CD4-positive, alpha-beta T cell treated with Interferon gamma for 1 hour (primary cell): ENCODE measurements at regions not wholly inside any gene's neighbourhood (a gene's known extent, or its start where the extent isn't known, plus 50 kb on each side); places are given as distances from the start of the nearest gene placed in this dataset.

Experiments used
- DNase-seq: peaks from one replicate; pipeline ENCODE4 v3.0.0-alpha.2; 2020

- DNase-seq = no peak
Measured at GRCh38 chr14:48536318-48536717, 860.9 kb upstream of the MDGA2 start.

- DNase-seq = no peak
Measured at GRCh38 chr14:48527832-48528231, 852.4 kb upstream of the MDGA2 start.

GRCh38 chr14:48526307-48526706, 850.9 kb upstream of the MDGA2 start:
- DNase-seq = no peak

GRCh38 chr14:48504921-48505320, 829.5 kb upstream of the MDGA2 start:
- no peak for DNase-seq

- DNase-seq = no peak
Measured at GRCh38 chr14:48490756-48491155, 815.4 kb upstream of the MDGA2 start.

DNA sequence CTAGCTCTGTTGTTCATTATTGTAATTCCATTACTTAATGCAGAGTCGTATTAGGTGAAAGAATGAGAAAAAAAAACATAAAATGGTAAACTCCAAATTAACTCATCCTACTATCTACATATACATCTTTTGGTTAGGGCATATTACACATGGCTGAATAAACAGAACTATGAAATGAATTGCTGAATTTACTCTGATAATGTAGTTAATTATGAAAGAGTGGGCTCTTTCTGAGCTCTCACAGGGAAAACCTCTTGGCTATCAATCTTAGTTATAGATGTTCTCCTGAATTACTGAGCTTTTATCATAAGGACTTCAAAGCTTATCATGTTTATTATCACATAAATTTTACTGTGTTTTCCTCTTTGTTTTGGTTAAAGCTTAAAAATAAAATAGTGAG, 798.5 kb upstream of the MDGA2 start:
- DNase-seq = no peak

- no peak for DNase-seq
Measured at GRCh38 chr14:48456051-48456450, 780.6 kb upstream of the MDGA2 start.

GRCh38 chr14:48454887-48455286, 779.5 kb upstream of the MDGA2 start:
- DNase-seq = no peak

DNA sequence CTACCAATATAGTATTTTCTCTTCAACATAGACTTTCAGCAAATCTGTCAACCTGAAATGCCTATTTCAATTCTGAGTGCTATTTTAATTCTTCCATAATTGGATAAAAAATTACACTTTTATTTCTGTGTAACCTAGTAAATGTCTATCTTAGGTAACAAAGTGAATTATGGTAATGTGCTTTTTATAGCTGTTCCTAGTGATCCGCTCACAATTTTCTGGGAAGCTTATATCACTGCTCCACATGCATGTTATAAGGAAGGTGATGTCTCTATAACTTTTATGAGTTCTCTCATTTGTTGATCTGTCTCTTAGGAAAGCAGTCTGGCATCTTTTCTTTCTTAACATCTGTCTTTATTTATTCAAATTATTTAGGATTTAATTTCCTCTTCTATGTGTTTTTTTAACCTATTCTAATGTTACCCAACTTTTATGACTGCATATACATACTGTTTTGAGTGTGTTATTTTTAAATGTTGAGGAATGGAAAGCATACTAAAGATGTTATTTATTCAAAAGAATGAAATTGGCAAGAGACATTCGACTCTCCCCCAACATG, 777.1 kb upstream of the MDGA2 start:
- no peak for DNase-seq

- no peak for DNase-seq
Measured at GRCh38 chr14:48435221-48435620, 759.8 kb upstream of the MDGA2 start.

- no peak for DNase-seq
Measured at GRCh38 chr14:48430805-48431204, 755.4 kb upstream of the MDGA2 start.

- DNase-seq = no peak
Measured at GRCh38 chr14:48429512-48429911, 754.1 kb upstream of the MDGA2 start.

GRCh38 chr14:48417715-48418500, 742.5 kb upstream of the MDGA2 start:
- DNase-seq = no peak

DNA sequence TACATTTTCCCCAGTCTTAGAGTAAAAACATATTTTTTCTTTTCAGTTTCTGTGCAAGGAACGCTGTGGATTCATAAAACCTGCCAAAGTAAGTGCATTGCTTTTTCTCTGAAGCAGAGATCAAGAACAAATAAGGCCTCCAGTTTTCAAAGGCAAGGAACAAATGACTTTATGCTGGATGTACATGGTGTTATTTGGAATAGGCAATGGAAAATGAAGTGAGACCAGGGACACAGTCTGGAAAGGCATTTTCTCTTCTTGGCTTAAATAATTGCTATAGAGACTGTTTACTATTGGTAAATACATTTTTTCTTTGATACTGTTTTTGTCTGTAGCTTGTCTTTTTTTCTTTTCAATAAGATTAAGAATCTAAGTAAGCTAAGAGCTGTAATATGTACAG, 725.9 kb upstream of the MDGA2 start:
- no peak for DNase-seq

- DNase-seq = no peak
Measured at GRCh38 chr14:48398675-48399282, 723.4 kb upstream of the MDGA2 start.

DNA sequence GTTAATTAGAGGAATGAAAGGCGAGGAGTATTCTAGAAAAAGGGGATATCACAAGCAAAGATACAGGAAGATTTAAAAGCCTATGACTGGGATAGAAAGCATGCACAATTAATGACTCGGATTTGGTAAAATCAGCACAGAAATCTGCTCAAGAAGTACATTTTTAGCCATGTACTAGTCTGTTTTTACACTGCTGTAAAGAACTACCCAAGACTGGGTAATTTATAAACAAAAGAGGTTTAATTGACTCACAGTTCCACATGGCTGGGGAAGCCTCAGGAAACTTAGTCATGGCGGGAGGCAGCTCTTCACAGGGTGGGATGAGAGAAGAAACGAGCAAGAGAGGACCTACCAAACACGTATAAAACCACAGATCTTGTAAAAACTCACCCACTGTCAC, 716.3 kb upstream of the MDGA2 start:
- DNase-seq = no peak

DNA sequence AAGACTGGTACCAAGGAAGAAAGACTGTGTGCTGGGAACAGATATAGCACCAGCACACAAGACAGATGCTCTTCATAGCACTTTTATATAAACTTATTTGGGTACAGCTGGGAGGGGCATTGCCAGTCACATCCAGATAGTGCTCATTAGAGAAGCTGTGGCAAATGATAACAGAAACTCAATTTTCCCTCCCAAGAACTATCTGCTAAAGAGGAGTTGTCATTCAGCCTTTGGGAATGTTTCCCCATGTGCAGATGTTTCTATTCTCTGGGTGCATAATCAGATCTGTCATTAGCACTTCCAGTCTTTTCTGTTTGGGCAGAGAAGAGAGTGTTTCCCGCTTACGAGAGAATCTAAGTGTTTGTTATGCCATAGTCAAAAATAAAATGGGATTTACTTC, 714.9 kb upstream of the MDGA2 start:
- DNase-seq = no peak

GRCh38 chr14:48384821-48385220, 709.4 kb upstream of the MDGA2 start:
- DNase-seq = no peak

- DNase-seq = no peak
Measured at GRCh38 chr14:48382961-48383360, 707.6 kb upstream of the MDGA2 start.

DNA sequence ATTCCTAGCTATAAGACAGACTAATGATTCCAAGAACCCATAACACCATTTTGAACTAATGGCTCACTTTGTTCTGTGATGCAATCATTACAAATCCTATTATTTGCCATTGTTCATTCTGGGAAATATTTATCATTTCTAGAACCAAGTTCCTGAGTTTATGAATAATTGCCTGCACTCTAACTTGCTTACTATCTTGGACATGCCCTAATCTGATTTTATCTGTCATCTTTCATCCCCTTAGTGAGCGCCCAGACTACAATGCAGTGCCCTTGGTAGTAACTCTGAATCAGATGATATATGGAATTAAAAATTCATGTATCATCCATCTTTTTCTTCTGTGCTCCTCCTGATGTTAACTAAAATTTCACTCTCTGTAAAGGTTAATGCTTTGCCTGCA, 703.1 kb upstream of the MDGA2 start:
- DNase-seq = no peak

DNA sequence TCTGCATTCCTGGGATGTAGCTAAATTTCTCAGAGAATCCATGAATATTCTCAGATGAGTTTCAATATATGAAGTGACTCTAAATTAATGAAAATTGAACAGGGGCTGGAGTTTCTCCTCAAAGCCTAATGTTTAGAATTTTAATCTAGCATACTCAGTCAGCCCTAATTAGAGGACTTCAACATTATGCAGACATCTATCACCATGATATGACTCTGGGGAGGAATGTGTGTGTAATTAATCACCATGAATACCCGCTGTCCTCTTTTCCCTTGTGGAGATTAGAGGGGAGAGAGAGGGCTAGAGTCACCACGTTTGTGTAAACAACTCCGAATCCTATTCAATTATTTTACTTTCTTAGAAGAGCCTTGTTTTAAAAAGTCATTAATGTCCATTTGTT, 698.6 kb upstream of the MDGA2 start:
- no peak for DNase-seq

DNA sequence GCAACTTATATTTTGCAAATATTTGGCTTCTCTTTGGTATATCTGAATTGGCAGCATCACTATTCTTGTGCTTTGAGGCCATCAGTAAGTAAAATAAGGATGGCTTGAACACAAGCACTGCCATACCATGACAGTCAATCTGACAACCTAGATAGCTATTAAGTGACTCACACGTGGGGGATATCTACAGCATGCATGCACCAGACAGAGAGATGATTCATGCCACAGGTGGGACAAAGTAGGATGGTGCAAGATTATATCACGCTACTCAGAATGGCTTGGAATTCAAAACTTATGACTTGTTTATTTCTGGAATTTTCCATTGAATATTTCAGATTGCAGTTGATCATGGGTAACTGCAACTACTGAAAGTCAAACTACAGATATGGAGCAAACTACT, 675.6 kb upstream of the MDGA2 start:
- no peak for DNase-seq

DNA sequence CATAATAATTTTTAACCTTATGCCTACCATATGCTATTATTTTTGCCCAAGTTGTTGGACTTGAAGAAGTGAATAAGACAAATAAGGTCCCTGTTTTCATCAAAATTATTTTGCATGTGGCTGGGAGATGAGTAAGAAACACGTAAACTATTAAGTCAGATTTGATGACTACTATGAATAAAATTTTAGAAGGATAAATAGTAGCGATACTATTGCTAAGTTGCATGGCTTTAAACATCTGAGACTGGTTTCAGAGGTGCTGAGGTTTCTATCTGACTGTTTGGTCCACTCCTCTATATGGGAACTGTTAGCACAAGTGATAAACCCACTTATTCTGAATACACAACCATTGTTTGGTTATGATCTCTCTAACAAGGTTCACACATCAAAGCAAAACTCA, 674.3 kb upstream of the MDGA2 start:
- DNase-seq = no peak

GRCh38 chr14:48341069-48341468, 665.7 kb upstream of the MDGA2 start:
- no peak for DNase-seq
